ENCODE measurements at regions not wholly inside any gene's neighbourhood (a gene's known extent, or its start where the extent isn't known, plus 50 kb on each side); places are given as distances from the start of the nearest gene placed in this dataset.

DNA sequence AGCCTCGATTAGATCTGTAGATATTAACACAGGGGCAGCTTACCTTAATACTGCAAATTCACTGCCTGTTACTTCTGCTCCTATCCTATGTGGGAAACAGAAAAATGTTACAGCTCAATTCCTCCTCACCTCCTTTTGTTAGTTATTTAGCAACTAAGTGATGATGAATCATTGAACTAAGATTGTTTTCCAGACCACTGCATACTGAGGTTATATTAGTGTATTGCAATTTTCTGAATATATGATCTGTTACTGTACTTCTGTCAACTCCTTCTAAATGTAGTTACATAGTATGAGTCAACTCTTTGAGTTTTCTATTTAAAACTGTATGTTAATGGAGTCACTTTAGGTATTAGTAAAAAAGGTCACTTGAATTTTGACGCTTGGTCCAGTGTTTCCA, 331.5 kb upstream of the SLCO3A1 start:
- DNase-seq (ENCODE audit: low read depth, low spot score), result no peak

DNA sequence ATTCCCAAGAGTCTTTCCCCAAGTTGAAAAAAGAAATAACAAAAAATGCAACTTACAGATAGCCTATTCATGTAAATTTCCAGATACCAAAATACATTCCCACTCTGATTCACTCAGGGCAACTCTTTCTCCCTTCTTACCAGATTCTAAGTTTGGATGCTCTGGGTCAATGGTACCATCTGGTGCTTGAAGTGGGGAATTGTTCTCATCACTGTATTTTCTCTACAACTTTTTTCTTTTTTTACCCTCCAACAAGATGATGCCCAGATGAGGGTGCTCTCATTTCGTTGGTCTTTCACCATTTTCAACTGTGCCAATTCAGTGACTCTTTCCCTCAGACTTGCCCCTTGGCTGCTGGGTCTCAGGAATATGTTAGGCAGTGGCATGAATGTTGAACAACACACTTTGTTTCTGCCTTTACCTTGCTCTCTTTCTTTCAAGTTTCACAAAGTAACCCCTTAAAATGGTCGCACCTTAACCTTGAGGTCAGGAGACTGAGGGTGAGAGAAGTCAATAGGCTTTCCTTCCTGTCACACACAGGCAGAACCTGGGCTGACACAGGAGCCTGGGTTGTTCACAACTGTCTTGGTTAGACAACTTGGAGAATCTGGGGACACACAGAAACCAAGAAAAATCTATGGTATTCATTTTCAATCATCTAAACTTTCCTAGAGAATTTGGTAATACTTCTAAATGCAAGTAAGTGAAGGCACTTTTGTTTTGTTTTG, 330.7 kb upstream of the SLCO3A1 start:
- DNase-seq (ENCODE audit: low read depth, low spot score), result no peak

DNA sequence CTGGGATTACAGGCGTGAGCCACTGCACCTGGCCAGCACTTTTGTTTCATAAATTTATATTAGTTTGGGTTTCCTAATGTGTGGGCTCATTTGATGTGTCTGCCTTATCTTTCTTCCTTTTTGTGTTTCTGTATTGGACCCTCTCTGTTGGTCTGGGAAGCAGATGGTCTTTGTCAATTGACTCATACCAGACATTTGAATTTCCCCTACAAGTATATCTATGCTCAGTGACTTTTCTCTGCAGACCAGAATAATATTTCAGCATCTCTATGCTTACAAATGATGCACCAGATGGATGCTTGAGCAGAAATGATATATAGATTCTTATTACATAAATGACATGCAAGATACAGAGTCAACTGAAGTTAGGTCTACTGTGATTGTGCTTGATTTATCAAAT, 329.9 kb upstream of the SLCO3A1 start:
- no peak for DNase-seq (ENCODE audit: low read depth, low spot score)

DNA sequence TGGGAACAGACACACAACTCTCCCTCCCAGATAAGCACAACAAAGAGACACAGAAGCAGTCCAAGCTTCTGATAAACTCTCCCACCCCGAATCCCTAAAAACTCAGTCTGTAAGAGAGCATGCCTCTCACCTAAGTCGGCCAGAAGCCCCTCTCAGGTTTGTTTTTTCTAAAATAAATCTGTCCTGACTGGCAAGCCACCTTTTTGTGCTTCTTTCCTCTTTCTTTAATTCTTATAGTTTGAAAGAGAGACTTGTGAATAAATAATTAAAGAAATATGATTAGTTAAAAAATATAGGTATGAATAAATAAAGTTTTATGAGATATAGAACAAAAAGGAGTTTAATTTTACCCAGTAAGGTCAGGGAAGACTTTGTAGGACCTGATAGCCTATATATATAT, 329.0 kb upstream of the SLCO3A1 start:
- DNase-seq (ENCODE audit: low read depth, low spot score), result no peak

DNA sequence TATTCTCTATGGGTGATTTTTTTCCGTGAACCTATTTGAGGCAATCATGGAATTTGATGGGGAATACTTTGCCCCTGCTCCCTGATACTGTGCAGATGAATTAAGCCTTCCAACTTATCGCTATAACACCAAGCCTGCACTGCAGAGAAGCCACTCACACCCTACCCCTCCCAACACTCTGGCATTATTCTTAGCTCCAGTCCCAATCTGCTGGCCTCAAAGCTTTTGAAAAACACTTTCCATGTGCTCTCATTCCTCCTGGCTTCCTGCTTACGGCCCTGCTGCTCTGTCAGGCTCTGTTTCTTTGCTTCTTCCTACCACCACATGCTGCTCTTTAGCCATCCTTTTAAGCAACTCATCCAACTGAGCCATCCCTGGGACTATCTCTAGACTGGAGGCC, 327.8 kb upstream of the SLCO3A1 start:
- no peak for DNase-seq (ENCODE audit: low read depth, low spot score)

DNA sequence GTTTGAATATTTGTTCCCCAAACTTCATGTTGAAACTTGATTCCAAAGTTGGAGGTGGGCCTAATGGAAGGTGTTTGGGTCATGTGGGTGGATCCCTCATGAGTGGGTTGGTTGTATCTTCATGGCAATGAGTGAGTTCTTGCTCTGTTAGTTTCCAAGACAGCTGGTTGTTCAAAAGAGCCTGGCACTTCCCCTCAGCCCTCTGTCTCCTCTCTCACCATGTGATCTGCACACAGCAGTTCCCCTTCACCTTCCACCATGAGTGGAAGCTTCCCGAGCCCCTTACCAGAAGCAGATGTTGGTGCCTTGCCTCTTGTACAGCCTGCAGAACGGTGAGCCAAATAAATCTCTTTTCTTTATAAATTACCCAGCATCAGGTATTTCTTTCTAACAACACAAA, 327.1 kb upstream of the SLCO3A1 start:
- no peak for DNase-seq (ENCODE audit: low read depth, low spot score)

DNA sequence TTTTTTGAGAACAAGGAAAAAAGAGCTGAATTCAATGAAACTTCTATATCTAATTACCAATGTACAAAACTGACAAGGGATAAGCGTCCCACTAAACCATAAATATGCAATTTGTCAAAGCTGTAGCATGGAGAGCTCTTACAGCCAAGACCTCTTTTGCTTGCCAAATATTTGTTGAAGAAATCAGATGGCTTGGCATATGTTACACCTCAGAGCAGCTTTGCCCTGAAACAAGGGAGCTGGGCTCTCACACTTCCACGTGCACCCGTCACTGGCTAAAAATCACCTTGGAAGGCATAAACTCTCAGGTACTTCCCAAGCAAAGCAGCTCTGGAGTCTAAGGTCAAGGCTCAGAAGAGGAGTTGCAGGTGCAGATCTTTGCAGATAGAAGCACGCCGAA, 324.7 kb upstream of the SLCO3A1 start:
- no peak for DNase-seq (ENCODE audit: low read depth, low spot score)

DNA sequence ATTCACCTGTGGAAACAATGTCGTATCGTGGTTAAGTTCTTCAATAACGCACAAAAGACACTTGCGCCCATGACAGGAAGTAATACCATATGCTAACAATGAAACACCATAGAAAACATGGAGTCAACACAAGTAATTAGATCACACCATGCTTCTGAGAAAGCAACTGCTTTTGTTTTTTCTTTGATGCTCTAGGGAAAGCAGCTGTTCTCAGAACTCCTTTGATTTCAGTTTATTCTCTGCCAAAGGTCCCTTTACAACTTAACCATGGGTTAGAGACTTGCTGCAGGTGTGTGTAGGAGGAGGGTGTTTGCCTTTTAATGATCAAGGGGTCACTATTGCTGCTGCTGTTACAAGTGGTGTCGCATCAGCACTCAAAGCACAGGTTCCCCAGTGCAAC, 324.0 kb upstream of the SLCO3A1 start:
- DNase-seq (ENCODE audit: low read depth, low spot score), result no peak

DNA sequence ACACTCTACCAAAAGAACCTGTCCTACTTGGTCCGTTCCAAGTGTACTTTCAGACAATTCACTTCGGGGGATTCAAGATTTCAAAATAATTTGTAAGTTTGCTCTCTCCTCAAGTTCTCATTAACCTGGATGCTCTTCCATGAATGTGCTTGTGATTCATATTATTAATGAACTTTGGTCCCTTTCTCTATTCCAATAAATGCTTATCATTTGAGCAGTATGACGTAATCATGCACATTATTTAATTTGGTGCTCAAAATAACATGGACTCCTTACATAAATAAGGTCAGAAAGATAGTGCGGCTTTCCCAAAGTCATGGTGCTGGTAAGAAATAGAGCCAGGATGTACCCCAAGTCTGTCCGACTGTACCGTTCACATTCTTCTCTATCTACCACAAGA, 323.2 kb upstream of the SLCO3A1 start:
- no peak for DNase-seq (ENCODE audit: low read depth, low spot score)

DNA sequence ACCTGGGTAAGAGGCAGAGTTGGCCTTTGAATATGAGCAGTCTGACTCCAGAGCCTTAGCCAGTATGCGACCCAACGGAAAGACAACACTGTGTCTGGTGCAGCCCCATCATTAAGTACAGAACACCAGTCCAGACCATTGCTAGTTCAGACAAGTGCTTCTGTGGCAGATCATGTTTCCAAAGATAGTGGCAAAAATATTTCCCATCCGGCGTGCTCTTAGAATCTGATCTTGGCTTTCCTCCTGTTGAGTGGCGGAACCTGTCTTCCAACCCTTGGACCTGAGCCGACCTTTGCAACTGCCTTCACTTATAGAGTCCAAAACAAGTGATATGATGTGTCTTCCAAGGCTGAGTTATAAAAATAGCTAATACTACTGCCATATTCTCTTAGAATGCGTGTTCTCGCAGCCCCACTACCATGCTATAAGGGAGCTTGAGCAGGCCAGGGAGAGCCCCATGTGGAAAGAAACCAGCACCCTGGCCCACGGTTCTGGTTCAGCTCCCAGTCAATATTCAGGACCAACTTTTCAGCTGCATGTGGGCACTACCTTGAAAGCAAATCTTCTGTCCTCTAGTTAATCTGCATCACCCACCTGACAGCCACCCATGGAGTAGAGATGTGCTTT, 322.4 kb upstream of the SLCO3A1 start:
- no peak for DNase-seq (ENCODE audit: low read depth, low spot score)

DNA sequence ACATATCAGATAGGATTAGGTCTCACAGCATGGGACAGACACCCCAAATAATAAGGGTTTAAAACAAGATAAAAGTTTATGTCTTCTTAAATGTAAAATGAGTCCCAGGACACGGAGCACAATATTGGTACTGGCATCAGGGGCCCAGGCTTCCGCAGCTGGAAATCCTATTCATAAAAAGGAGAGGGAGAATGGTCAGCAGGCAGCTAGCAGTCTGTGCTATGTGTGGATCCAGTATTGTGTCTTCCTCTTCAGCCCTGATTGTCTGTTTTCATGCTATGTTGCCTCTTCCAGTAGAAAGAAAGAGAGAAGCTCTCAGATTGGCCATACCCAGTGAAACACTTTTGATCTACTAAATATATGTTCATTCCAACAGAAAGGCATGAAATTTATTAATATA, 319.3 kb upstream of the SLCO3A1 start:
- no peak for DNase-seq (ENCODE audit: low read depth, low spot score)

DNA sequence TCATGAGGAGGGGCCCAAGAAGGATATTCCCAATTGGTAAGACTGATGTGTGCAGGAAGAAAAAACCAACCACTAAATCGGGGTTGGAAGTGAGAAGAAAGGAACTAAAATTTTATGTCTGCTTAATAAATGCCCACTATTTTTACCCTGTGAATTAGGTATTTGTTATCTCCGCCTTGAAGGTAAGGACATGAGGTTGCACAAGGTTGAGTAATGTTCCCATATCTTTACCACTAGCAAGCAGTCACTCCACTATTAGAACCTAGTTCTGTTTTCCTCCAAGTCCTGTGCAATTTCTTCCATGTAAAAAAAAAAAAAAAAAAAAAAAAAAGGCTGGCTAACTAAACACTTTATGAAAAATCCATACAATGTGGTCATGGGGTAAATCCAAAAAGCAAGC, 318.5 kb upstream of the SLCO3A1 start:
- DNase-seq (ENCODE audit: low read depth, low spot score), result no peak

DNA sequence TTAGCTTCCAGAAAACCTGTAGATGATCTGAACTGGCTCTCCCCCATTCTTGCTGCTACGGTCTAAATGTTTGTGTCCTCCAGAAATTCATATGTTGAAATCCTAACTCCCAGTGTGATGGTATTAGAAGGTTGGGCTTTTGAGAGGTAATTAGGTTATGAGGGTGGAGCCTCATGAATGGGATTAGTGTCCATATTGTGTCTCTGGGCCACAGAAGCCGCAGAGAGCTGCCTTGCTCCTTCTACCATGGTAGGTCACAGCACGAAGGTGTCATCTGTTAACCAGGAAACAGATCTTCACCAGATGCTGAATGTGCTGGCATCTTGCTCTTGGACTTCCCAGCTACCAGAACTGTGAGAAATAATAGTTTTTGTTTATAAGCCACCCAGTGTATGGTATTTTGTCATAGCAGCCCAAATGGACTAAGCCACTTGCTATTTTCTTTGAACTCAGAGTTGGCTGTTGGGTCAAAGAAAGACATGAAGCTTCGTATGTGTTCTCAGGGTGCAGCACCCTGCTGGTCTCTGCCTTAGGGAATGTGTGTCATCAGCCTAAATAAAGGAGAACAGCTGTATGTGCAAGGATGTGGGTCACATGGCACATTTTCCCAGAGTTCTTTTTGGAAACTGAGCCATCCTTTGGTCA, 317.5 kb upstream of the SLCO3A1 start:
- no peak for DNase-seq (ENCODE audit: low read depth, low spot score)

DNA sequence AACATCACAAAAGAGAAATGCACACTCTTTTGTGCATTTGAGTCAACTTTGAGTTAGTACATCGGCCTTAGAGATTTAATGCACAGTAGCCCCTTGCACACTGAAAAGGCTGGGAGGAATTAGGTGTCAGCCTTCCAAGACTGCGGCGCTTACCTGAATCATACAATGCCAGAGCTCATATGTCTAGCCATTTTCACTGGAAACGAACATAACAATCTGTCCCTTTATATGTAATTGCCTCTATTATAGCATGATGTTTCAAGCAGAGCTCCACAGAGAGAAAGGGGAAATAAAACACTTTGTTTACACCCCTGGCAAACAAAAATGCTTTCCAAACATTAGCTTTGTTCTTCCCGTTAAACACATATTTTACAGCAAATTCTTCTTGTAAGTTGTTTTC, 315.7 kb upstream of the SLCO3A1 start:
- no peak for DNase-seq (ENCODE audit: low read depth, low spot score)

DNA sequence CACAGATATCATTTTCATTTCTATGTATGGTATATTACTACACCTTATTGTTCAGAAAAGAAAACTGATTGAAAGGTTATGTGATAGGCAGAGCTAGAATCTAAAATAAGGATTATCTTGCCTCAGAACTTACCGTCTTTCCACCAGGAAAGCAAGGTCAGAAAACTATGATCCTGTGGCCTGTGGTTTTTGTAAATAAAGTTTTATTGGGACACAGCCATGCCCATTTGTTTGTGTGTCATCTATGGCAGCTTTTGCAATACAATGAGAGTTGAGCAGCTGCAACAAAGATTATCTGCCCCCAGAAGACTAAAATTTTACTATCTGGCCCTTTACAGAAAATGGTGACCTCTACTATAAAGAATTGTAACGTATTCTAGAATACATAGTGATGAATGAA, 314.7 kb upstream of the SLCO3A1 start:
- DNase-seq (ENCODE audit: low read depth, low spot score), result no peak

DNA sequence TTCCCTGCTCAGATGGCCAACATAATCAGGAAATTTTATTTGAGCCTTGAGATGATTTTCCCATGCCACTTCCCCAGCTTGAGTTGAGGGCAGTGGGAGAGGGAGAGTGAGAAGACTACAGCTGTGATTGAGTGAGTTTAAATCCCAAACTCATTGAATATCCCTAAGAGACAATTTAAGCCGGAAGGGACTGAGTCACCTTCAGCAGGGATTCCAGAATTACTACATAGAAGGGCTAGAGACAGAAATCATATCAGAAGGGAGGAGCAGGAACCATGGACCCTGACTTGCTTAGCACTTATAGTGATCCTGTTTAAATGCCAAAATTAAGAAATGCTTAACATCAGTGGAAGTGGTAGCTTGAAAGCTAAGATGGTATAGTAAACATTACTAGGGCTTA, 312.2 kb upstream of the SLCO3A1 start:
- no peak for DNase-seq (ENCODE audit: low read depth, low spot score)

DNA sequence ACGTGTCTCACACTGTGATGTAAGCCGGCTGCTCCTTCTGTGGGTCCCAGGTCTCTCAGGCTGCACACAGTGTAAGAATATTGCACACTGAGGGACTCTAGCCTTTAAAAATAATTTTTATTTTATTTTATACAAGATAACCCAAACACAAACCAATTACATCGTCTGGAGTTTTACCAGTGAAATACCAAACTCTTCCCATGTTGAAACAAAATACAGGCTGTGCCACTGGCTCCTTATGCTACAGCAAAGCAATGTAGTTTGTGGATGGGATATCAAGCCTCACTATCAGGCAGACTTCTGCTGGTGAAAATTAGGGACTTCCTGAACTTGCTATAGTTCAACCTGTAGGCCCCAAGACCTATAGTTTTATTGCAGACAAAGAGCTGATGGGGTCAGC, 311.3 kb upstream of the SLCO3A1 start:
- no peak for DNase-seq (ENCODE audit: low read depth, low spot score)

DNA sequence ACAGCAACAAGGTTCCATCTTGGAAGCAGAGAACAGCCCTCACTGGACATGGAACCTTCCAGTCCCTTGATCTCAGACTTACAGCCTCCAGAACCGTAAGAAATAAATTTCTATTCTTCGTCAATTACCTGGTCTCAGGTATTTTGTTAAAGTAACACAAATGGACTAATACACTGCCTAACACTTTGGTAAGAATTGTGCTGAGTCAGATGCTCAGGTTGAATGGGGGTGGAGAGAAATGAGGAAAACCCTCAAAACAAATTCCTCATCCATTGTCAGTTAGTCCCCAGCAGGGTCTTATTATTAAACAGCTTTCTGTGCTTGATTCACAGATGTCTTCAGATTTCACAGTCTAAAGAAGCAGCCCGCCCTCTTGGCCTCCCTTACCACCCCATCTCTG, 306.2 kb upstream of the SLCO3A1 start:
- DNase-seq (ENCODE audit: low read depth, low spot score), result no peak

DNA sequence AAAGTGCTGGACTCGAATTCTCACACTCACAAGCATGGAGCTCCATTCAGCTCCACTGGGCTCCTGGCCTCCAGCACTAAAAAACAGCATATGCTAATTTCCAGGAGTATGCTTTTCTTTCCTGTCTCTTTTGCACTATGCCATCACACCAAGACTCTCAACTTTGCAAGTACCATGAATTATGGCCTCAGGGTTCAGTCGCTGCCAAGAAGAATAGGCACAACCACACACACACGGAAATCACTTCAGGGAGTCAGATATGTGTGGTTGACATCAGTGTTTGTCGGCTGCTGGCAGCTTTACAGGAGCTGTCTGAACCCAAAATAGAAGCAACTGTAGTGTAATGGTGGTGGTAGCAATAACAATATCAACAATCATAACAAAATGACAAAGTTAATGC, 305.0 kb upstream of the SLCO3A1 start:
- no peak for DNase-seq (ENCODE audit: low read depth, low spot score)

DNA sequence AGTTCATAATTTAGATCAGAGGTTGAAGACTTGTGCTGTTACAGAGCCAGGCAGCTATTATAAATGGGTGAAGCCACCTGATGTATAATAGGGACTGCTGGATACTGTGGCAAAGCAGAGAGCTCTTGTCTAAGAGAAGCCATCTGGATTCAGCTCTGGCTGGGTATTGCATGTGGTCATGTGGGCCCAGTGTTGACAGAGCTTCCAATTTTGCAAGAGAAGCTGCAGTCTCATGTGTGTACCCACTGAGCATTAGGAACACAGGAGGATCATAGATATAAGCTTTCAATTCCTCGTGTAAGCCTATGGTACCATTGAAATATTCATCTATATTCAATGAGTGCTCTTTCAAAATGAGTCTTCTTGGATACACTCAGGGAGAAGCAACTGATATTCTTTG, 303.9 kb upstream of the SLCO3A1 start:
- no peak for DNase-seq (ENCODE audit: low read depth, low spot score)

DNA sequence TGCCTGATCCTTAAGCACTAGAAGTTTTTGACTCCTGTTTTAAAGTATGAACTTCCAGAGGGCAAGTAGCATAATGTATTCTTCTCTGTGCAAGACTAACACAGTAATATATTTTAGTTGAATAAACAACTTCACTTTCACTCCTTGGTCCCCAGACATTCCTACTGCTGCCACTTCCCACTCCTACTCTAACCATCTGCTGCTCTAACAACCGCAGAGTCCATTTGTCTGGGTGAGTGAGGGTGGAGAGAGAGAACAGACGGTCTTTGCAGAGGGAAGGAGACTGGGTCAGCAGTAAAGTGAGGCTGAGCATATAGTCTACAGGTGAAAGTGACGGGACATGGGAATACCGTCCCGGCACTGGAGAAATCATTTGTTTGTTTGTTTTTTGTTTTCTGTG, 301.0 kb upstream of the SLCO3A1 start:
- no peak for DNase-seq (ENCODE audit: low read depth, low spot score)

DNA sequence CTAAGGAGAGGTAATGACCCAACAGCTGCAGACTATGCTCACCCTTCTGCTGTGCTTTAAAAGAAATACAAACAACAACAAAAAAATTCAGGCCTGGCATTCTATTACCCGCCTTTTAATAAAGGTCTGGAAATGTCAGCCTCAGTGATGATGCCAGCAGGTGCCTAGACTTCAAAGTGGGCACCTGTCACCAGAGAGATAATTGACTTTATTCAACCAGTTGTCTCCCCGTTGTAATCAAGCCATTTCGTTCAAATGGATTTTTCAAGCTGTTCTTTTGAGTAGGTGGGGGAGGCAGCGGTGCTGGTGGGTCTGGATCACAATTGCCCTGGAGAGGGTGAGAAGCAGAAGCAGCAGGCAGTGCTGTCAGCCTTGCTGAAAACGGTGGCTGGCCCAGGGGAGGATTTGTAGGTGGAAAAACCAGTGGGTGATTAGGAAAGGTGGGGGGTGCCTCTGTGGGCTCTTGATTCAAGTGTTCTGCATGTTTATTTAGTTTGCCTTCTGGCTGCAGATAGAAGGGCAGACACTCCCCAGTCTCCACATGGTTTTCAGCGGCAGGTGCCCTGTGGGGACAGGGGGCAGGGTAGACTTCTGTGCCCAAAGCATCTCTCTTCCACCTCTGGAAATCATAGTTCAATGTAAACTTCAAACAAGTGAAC, 300.2 kb upstream of the SLCO3A1 start:
- no peak for DNase-seq (ENCODE audit: low read depth, low spot score)

DNA sequence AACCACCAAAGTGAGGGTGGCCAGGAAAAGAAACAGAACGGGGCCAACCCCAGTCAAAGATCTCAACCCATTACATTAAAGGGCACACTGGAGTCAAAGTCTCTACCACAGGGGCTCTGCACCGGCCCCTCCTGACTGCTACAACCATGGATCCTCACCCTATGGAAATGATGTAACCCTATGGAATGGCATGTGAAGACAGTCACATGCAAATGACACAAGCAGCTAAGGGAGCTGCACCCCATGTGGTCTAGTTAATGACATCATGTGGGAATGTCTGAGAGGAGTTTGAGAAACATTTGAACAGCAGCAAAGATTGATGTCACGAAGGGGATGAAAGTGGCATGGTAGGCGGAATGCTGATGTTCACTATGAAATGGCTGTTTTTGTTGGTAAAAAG, 298.2 kb upstream of the SLCO3A1 start:
- DNase-seq (ENCODE audit: low read depth, low spot score), result no peak
